Vagina (tissue), 2 donors: ENCODE measurements at regions not wholly inside any gene's neighbourhood (a gene's known extent, or its start where the extent isn't known, plus 50 kb on each side); places are given as distances from the start of the nearest gene placed in this dataset.

Experiments
- CTCF ChIP-seq, 3 experiments: fragments of 450-650 bp in 2 of 3; fragments of 200-600 bp in 1 of 3; sonication (generic) in 1 of 3; IDR thresholded peaks; one replicate each; pipeline ENCODE4 v1.5.1; 2017 to 2019; ENCODE audit warnings: antibody characterized with exemption in 3 of 3, mild to moderate bottlenecking in 2 of 3, moderate library complexity in 2 of 3
- POLR2A ChIP-seq, 2 donors: fragments of 450-650 bp; IDR thresholded peaks; one replicate each; pipeline ENCODE4 v1.6.1; 2017; ENCODE audit warnings: antibody characterized with exemption in 2 of 2, mild to moderate bottlenecking in 2 of 2, moderate library complexity in 2 of 2
- POLR2AphosphoS5 ChIP-seq, 2 donors: sonication (generic); formaldehyde crosslinking; IDR thresholded peaks; one replicate each; pipeline ENCODE4 v1.9.0; 2017; ENCODE audit warnings: antibody characterized with exemption in 2 of 2, mild to moderate bottlenecking in 2 of 2, low read depth in 1 of 2; ENCODE audit not compliant: insufficient read depth in 1 of 2

- TF ChIP-seq POLR2AphosphoS5 (IDR thresholded peaks at IDR 0.05; ENCODE audit: insufficient read depth in 1 of 2, low read depth in 1 of 2) (no peak), CTCF (IDR thresholded peaks at IDR 0.05) (no peak), POLR2A (IDR thresholded peaks at IDR 0.05) (no peak)
Observed at GRCh38 chr10:118409295-118409694, 67.2 kb upstream of the FAM204A start.
